Liver (tissue), 3 donors: ENCODE measurements at regions not wholly inside any gene's neighbourhood (a gene's known extent, or its start where the extent isn't known, plus 50 kb on each side); places are given as distances from the start of the nearest gene placed in this dataset.

Experiments
- FOXA1 ChIP-seq: IDR thresholded peaks from 2 replicates; pipeline ENCODE4 v1.6.1; 2016; ENCODE audit warnings: antibody characterized with exemption
- FOXA2 ChIP-seq: IDR thresholded peaks from 2 replicates; pipeline ENCODE4 v1.6.1; 2016; ENCODE audit warnings: antibody characterized with exemption
- GABPA ChIP-seq, 2 donors: IDR thresholded peaks in 1 of 2; conservative IDR thresholded peaks in 1 of 2; 2 replicates each; pipeline ENCODE4 v1.6.1; 2016; ENCODE audit warnings: antibody characterized with exemption in 2 of 2, mild to moderate bottlenecking in 1 of 2, moderate library complexity in 1 of 2
- HNF4A ChIP-seq, 2 donors: conservative IDR thresholded peaks; 2 replicates each; pipeline ENCODE4 v1.6.1; 2016; ENCODE audit warnings: antibody characterized with exemption in 2 of 2, mild to moderate bottlenecking in 2 of 2
- JUND ChIP-seq, 2 donors: IDR thresholded peaks; 2 replicates each; pipeline ENCODE4 v1.6.1; 2016; ENCODE audit warnings: antibody characterized with exemption in 2 of 2
- NR2F2 ChIP-seq: IDR thresholded peaks from 2 replicates; pipeline ENCODE4 v1.6.1; 2016; ENCODE audit warnings: antibody characterized with exemption
- RAD21 ChIP-seq, 2 donors: IDR thresholded peaks; 2 replicates each; pipeline ENCODE4 v1.6.1; 2016; ENCODE audit warnings: antibody characterized with exemption in 2 of 2, mild to moderate bottlenecking in 2 of 2
- SP1 ChIP-seq: IDR thresholded peaks from 2 replicates; pipeline ENCODE4 v1.6.1; 2018; ENCODE audit warnings: antibody characterized with exemption, mild to moderate bottlenecking
- TAF1 ChIP-seq: conservative IDR thresholded peaks from 2 replicates; pipeline ENCODE4 v1.6.1; 2016; ENCODE audit warnings: antibody characterized with exemption, mild to moderate bottlenecking
- YY1 ChIP-seq: IDR thresholded peaks from 2 replicates; pipeline ENCODE4 v1.6.1; 2016; ENCODE audit warnings: antibody characterized with exemption, mild to moderate bottlenecking
- TF ChIP-seq, protein P1 (sequence below): fragments of 150-350 bp; IDR thresholded peaks from 2 replicates; pipeline ENCODE4 v1.5.1; 2017; ENCODE audit warnings: improper control_type of control experiment, low read depth, low read length; ENCODE audit not compliant: missing input control
- TF ChIP-seq, protein P2 (sequence below): IDR thresholded peaks from 2 replicates; pipeline ENCODE4 v1.6.1; 2016; ENCODE audit warnings: antibody characterized with exemption, mild to moderate bottlenecking
- TF ChIP-seq, protein P3 (sequence below): IDR thresholded peaks from 2 replicates; pipeline ENCODE4 v1.6.1; 2016; ENCODE audit warnings: antibody characterized with exemption
- donor health status: healthy.
- donor health status: healthy.

DNA sequence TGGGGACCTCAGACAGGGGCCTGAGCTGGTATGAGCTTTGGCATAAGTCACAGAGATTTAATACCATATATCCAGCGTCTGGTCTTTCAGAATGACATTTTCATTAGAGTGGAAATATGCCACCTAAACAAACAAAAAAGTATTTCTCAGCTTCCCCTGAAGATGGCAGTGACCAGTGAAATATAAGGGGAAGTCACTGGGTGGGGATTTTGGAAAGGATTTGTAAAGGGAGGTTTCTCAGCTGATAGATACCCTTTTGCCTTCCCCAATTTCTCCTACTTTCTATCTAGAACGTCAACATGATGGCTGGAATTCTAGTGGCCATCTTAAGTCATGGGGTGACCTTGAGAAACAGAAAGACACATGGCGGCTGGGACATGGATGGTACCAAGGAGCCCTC, 137.7 kb upstream of the LRFN2 start:
- TF ChIP-seq, protein P1, sequence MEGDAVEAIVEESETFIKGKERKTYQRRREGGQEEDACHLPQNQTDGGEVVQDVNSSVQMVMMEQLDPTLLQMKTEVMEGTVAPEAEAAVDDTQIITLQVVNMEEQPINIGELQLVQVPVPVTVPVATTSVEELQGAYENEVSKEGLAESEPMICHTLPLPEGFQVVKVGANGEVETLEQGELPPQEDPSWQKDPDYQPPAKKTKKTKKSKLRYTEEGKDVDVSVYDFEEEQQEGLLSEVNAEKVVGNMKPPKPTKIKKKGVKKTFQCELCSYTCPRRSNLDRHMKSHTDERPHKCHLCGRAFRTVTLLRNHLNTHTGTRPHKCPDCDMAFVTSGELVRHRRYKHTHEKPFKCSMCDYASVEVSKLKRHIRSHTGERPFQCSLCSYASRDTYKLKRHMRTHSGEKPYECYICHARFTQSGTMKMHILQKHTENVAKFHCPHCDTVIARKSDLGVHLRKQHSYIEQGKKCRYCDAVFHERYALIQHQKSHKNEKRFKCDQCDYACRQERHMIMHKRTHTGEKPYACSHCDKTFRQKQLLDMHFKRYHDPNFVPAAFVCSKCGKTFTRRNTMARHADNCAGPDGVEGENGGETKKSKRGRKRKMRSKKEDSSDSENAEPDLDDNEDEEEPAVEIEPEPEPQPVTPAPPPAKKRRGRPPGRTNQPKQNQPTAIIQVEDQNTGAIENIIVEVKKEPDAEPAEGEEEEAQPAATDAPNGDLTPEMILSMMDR: no peak
- TF ChIP-seq, protein P2, sequence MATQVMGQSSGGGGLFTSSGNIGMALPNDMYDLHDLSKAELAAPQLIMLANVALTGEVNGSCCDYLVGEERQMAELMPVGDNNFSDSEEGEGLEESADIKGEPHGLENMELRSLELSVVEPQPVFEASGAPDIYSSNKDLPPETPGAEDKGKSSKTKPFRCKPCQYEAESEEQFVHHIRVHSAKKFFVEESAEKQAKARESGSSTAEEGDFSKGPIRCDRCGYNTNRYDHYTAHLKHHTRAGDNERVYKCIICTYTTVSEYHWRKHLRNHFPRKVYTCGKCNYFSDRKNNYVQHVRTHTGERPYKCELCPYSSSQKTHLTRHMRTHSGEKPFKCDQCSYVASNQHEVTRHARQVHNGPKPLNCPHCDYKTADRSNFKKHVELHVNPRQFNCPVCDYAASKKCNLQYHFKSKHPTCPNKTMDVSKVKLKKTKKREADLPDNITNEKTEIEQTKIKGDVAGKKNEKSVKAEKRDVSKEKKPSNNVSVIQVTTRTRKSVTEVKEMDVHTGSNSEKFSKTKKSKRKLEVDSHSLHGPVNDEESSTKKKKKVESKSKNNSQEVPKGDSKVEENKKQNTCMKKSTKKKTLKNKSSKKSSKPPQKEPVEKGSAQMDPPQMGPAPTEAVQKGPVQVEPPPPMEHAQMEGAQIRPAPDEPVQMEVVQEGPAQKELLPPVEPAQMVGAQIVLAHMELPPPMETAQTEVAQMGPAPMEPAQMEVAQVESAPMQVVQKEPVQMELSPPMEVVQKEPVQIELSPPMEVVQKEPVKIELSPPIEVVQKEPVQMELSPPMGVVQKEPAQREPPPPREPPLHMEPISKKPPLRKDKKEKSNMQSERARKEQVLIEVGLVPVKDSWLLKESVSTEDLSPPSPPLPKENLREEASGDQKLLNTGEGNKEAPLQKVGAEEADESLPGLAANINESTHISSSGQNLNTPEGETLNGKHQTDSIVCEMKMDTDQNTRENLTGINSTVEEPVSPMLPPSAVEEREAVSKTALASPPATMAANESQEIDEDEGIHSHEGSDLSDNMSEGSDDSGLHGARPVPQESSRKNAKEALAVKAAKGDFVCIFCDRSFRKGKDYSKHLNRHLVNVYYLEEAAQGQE: no peak
- TF ChIP-seq GABPA (IDR thresholded peaks at IDR 0.05 in 1 of 2, conservative IDR thresholded peaks at IDR 0.05 in 1 of 2): no peak
- TF ChIP-seq TAF1: no peak
- TF ChIP-seq SP1: no peak
- TF ChIP-seq YY1: no peak
- no peak for TF ChIP-seq RAD21 (IDR thresholded peaks at IDR 0.05)
- TF ChIP-seq FOXA1: no peak
- TF ChIP-seq FOXA2: no peak
- TF ChIP-seq NR2F2: no peak
- no peak for TF ChIP-seq JUND (IDR thresholded peaks at IDR 0.05)
- TF ChIP-seq, protein P3, sequence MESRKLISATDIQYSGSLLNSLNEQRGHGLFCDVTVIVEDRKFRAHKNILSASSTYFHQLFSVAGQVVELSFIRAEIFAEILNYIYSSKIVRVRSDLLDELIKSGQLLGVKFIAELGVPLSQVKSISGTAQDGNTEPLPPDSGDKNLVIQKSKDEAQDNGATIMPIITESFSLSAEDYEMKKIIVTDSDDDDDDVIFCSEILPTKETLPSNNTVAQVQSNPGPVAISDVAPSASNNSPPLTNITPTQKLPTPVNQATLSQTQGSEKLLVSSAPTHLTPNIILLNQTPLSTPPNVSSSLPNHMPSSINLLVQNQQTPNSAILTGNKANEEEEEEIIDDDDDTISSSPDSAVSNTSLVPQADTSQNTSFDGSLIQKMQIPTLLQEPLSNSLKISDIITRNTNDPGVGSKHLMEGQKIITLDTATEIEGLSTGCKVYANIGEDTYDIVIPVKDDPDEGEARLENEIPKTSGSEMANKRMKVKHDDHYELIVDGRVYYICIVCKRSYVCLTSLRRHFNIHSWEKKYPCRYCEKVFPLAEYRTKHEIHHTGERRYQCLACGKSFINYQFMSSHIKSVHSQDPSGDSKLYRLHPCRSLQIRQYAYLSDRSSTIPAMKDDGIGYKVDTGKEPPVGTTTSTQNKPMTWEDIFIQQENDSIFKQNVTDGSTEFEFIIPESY: no peak
- TF ChIP-seq HNF4A (conservative IDR thresholded peaks at IDR 0.05): no peak
